RWPE2 (cell line): ENCODE measurements at regions not wholly inside any gene's neighbourhood (a gene's known extent, or its start where the extent isn't known, plus 50 kb on each side); places are given as distances from the start of the nearest gene placed in this dataset.

Experiments used
- ATAC-seq: fragments of 200-7000 bp; cut with Tn5 transposase; 3 replicates; pipeline ENCODE4 v1.9.1; 2021; ENCODE audit warnings: low read depth
- DNase-seq: peaks from one replicate; pipeline ENCODE4 v3.0.0-alpha.2; 2020; ENCODE audit warnings: low spot score
- H3K27ac ChIP-seq: fragments of 450-650 bp; 2 replicates; pipeline ENCODE4 v1.5.1; 2017; ENCODE audit warnings: mild to moderate bottlenecking; ENCODE audit not compliant: poor library complexity, severe bottlenecking
- H3K27me3 ChIP-seq: fragments of 250-450 bp; sonication (Bioruptor Pico); 2 replicates; pipeline ENCODE4 v1.5.1; 2021; ENCODE audit warnings: mild to moderate bottlenecking, moderate library complexity; ENCODE audit not compliant: insufficient read depth, poor library complexity, severe bottlenecking
- H3K36me3 ChIP-seq: fragments of 250-450 bp; sonication (Bioruptor Pico); 2 replicates; pipeline ENCODE4 v1.5.1; 2020; ENCODE audit warnings: low read depth, mild to moderate bottlenecking, moderate library complexity
- H3K4me1 ChIP-seq: fragments of 250-450 bp; sonication (Bioruptor Pico); 2 replicates; pipeline ENCODE4 v1.5.1; 2021; ENCODE audit warnings: mild to moderate bottlenecking, moderate library complexity; ENCODE audit not compliant: insufficient read depth, poor library complexity, severe bottlenecking
- H3K4me3 ChIP-seq: fragments of 250-450 bp; sonication (Bioruptor Pico); 2 replicates; pipeline ENCODE4 v1.5.1; 2021; ENCODE audit warnings: mild to moderate bottlenecking, moderate library complexity; ENCODE audit not compliant: severe bottlenecking
- H3K9me3 ChIP-seq: fragments of 250-450 bp; sonication (Bioruptor Pico); 2 replicates; pipeline ENCODE4 v1.5.1; 2021; ENCODE audit warnings: mild to moderate bottlenecking, moderate library complexity; ENCODE audit not compliant: severe bottlenecking
- TF ChIP-seq, protein P1 (sequence below): fragments of 450-650 bp; IDR thresholded peaks from one replicate; pipeline ENCODE4 v1.5.1; 2017; ENCODE audit warnings: mild to moderate bottlenecking, moderate library complexity; ENCODE audit not compliant: poor library complexity, severe bottlenecking

DNA sequence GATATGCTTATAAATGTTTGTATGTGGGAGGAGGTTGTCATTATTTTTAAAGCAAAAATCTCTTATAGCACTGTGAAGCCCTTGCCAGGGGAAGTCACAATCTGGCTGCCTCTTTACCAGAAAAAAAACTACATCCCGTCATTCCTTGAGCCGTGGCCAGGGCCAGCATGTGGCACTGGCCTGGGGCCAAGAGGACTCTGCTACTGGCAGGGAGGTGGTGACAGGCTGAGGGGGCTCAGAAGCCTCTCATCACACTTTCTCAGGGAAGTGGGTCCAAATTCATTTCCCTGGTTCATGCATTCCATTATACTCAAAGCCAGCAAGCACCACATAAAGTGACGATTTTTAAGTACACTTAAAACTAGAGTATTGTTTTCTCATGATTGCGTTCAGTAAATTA is 457.3 kb downstream of the ZNF608 start:
- Histone ChIP-seq H3K36me3 (no peaks in the 10 kb centered on the region), H3K4me1 (no peaks in the 10 kb centered on the region), H3K9me3 (no peaks in the 10 kb centered on the region), H3K4me3 (no peak overlapping the region), H3K27ac (no peak overlapping the region), H3K27me3 (no peaks in the 10 kb centered on the region)
- no peak for ATAC-seq
- no peak for DNase-seq
- TF ChIP-seq, protein P1, sequence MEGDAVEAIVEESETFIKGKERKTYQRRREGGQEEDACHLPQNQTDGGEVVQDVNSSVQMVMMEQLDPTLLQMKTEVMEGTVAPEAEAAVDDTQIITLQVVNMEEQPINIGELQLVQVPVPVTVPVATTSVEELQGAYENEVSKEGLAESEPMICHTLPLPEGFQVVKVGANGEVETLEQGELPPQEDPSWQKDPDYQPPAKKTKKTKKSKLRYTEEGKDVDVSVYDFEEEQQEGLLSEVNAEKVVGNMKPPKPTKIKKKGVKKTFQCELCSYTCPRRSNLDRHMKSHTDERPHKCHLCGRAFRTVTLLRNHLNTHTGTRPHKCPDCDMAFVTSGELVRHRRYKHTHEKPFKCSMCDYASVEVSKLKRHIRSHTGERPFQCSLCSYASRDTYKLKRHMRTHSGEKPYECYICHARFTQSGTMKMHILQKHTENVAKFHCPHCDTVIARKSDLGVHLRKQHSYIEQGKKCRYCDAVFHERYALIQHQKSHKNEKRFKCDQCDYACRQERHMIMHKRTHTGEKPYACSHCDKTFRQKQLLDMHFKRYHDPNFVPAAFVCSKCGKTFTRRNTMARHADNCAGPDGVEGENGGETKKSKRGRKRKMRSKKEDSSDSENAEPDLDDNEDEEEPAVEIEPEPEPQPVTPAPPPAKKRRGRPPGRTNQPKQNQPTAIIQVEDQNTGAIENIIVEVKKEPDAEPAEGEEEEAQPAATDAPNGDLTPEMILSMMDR = no peak

- DNase-seq = no peak
- H3K36me3 ChIP-seq = no peaks in the 10 kb centered on the region
- TF ChIP-seq, protein P1 = no peak
Observed at GRCh38 chr5:124287813-124288212, 458.6 kb downstream of the ZNF608 start.

GRCh38 chr5:124285733-124286132 is 460.7 kb downstream of the ZNF608 start:
- DNase-seq = no peak
- ATAC-seq = no peak
- Histone ChIP-seq H3K9me3 (no peaks in the 10 kb centered on the region), H3K36me3 (no peaks in the 10 kb centered on the region), H3K4me3 (no peak overlapping the region), H3K27ac (no peak overlapping the region), H3K4me1 (no peaks in the 10 kb centered on the region), H3K27me3 (no peaks in the 10 kb centered on the region)
- TF ChIP-seq, protein P1 = no peak

More at GRCh38 chr5:124287813-124288212, 458.6 kb downstream of the ZNF608 start:
- no peaks in the 10 kb centered on the region for H3K4me1 ChIP-seq
- no peaks in the 10 kb centered on the region for H3K27me3 ChIP-seq
- H3K27ac ChIP-seq = no peak overlapping the region
- H3K4me3 ChIP-seq = no peak overlapping the region
- no peak for ATAC-seq
- H3K9me3 ChIP-seq = no peaks in the 10 kb centered on the region

DNA sequence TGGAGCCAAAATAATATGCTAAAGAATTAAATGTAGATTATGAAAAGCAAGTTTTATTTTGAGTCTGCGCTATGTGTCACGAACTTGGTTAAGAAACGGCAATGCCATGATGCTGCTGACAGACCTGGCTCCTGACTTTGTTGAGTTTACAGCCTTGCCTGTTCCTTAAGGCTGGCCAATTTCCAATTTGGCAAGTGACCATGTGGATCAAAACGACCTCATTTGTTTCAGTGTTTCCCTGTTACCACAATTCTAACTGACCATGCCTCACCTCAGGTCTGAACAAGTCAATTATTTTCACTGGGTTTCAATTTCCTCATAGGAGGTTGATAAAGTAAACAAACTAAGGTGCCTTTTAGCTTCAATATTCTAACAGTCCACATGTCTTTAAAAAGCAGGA is 461.4 kb downstream of the ZNF608 start:
- H3K4me3 ChIP-seq = no peak overlapping the region
- ATAC-seq (peak; percentile 17; the same call in 1 of the 3 replicates), DNase-seq (no peak)
- H3K36me3 ChIP-seq = no peaks in the 10 kb centered on the region
- peaks cover 6% of the 10 kb centered on the region for H3K4me1 ChIP-seq
- no peak overlapping the region for H3K27ac ChIP-seq
- TF ChIP-seq, protein P1 = no peak
- H3K27me3 ChIP-seq = no peaks in the 10 kb centered on the region
- H3K9me3 ChIP-seq = no peaks in the 10 kb centered on the region

DNA sequence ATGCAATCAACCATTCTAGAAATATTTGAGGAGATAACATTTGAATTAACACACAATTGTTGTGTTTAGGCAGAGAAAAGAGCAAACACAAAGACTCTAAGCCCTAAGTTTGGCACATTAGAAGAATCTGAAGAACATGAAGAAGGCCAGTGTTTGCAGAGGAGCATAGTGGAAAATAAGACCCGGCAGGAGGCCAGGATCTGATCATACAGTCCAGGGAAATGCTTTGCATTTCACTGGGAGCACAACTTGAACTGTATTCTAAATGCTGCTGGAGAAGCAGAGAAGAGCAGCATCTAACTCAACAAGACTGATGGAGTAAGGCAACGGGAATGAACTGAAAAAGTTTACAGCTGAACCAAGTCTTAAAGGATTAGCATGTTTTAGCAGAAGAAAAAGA is 463.4 kb downstream of the ZNF608 start:
- DNase-seq = no peak
- peaks cover 11% of the 10 kb centered on the region for H3K4me1 ChIP-seq
- TF ChIP-seq, protein P1 = no peak

More for the DNA sequence above, 463.4 kb downstream of the ZNF608 start:
- Histone ChIP-seq H3K27ac (no peak overlapping the region), H3K27me3 (no peaks in the 10 kb centered on the region), H3K36me3 (no peaks in the 10 kb centered on the region), H3K4me3 (no peak overlapping the region), H3K9me3 (no peaks in the 10 kb centered on the region)
- ATAC-seq = no peak
